Tibial nerve (tissue), 4 donors: ENCODE measurements at regions not wholly inside any gene's neighbourhood (a gene's known extent, or its start where the extent isn't known, plus 50 kb on each side); places are given as distances from the start of the nearest gene placed in this dataset.
A peak's percentile ranks its signal among the peaks of the same experiment; 100 is the strongest.

Experiments
- DNase-seq, 2 donors: peaks; one replicate each; pipeline ENCODE4 v3.0.0-alpha.2; 2019; ENCODE audit warnings: low spot score in 2 of 2
- H3K27ac ChIP-seq, 4 donors: fragments of 200-600 bp; sonication (generic) in 3 of 4; one replicate each; pipeline ENCODE4 v1.5.1; 2017 to 2019; ENCODE audit warnings: mild to moderate bottlenecking in 1 of 4
- H3K27me3 ChIP-seq, 2 donors: fragments of 200-600 bp; sonication (generic) in 1 of 2; one replicate each; pipeline versions ENCODE4 v1.5.1 to v1.6.0; 2017 to 2019
- H3K36me3 ChIP-seq, 3 donors: fragments of 200-600 bp; sonication (generic); one replicate each; pipeline ENCODE4 v1.5.1; 2018 to 2019
- H3K4me1 ChIP-seq, 4 donors: fragments of 200-600 bp; sonication (generic) in 3 of 4; one replicate each; pipeline ENCODE4 v1.5.1; 2017 to 2019
- H3K4me3 ChIP-seq, 4 donors: fragments of 200-600 bp; sonication (generic) in 3 of 4; one replicate each; pipeline ENCODE4 v1.5.1; 2017 to 2019; ENCODE audit warnings: mild to moderate bottlenecking in 1 of 4, moderate library complexity in 1 of 4
- H3K9me3 ChIP-seq, 4 donors: fragments of 200-600 bp; sonication (generic) in 3 of 4; one replicate each; pipeline ENCODE4 v1.5.1; 2017 to 2019
- EP300 ChIP-seq, 2 donors: sonication (generic); formaldehyde crosslinking; IDR thresholded peaks; one replicate each; pipeline ENCODE4 v1.6.1; 2017; ENCODE audit warnings: antibody characterized with exemption in 2 of 2, mild to moderate bottlenecking in 1 of 2
- POLR2A ChIP-seq, 2 donors: fragments of 450-650 bp; IDR thresholded peaks; one replicate each; pipeline ENCODE4 v1.6.1; 2017; ENCODE audit warnings: antibody characterized with exemption in 2 of 2, mild to moderate bottlenecking in 2 of 2, moderate library complexity in 2 of 2
- WGBS, 2 donors: methylation state at CpG; one replicate each; pipeline ENCODE4 v1.1.5; 2018; 5-methylcytosine and 5-hydroxymethylcytosine counted together
- TF ChIP-seq, protein P1 (sequence below), 5 experiments: fragments of 200-600 bp in 3 of 5; fragments of 450-650 bp in 2 of 5; sonication (generic) in 3 of 5; IDR thresholded peaks; one replicate each; pipeline ENCODE4 v1.5.1; 2016 to 2019; ENCODE audit warnings: antibody characterized with exemption in 5 of 5, mild to moderate bottlenecking in 3 of 5, moderate library complexity in 2 of 5

GRCh38 chr6:170136541-170137175 is 154.2 kb downstream of the DLL1 start:
- WGBS, 2 donors = 91 to 95% methylated on average over 61 to 65 of the region's 69 CpGs

DNA sequence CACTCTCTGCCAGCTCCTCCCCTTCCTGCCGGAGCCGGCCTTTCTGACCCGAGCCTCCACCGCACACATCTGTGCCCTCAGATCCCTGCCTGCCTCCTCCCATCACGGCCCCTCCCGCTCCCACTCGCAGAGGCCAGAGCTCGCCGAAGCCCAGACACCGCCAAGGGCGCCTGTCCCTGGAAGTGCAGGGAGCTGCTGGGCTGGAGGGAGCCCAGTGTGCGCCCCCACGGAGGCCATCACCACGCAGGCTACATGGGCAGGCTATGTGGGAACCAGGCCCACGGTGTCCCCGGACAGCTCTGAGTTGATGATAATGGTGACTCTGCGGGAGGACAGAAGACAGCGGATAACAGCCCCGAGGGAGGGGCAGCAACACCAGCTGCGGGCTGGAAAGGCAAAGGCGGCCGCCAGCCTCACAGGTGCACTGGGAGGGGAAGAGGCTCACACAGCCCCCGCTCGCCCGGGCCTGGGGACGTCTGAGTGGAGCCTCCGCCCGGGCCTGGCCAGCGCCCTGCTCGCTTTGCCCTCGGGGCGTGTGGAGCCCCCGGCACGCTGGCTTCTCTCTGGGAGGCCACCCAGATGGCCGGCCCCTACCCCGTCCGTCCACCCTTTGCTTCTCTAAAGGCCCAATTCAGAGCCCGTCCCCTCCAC is 154.9 kb downstream of the DLL1 start:
- H3K4me3 ChIP-seq = no peak overlapping the region
- 83 to 84% methylated on average over 30 to 38 of the region's 38 CpGs for WGBS, 2 donors

More at GRCh38 chr6:170136541-170137175, 154.2 kb downstream of the DLL1 start:
- Histone ChIP-seq H3K36me3 (no peaks in the 10 kb centered on the region), H3K4me1 (peaks cover 0 to 8% (median 0%) of the 10 kb centered on the region in 4 donors), H3K4me3 (no peak overlapping the region), H3K27ac (peak overlapping the region in 1 of 4 donors; percentile 56), H3K9me3 (peaks cover 0 to 7% (median 0%) of the 10 kb centered on the region in 4 donors), H3K27me3 (no peaks in the 10 kb centered on the region)
- TF ChIP-seq EP300 (IDR thresholded peaks at IDR 0.05) = no peak
- TF ChIP-seq, protein P1, sequence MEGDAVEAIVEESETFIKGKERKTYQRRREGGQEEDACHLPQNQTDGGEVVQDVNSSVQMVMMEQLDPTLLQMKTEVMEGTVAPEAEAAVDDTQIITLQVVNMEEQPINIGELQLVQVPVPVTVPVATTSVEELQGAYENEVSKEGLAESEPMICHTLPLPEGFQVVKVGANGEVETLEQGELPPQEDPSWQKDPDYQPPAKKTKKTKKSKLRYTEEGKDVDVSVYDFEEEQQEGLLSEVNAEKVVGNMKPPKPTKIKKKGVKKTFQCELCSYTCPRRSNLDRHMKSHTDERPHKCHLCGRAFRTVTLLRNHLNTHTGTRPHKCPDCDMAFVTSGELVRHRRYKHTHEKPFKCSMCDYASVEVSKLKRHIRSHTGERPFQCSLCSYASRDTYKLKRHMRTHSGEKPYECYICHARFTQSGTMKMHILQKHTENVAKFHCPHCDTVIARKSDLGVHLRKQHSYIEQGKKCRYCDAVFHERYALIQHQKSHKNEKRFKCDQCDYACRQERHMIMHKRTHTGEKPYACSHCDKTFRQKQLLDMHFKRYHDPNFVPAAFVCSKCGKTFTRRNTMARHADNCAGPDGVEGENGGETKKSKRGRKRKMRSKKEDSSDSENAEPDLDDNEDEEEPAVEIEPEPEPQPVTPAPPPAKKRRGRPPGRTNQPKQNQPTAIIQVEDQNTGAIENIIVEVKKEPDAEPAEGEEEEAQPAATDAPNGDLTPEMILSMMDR (IDR thresholded peaks at IDR 0.05) = no peak
- no peak for TF ChIP-seq POLR2A (IDR thresholded peaks at IDR 0.05)
- DNase-seq = no peak

GRCh38 chr6:170135461-170135820 is 155.4 kb downstream of the DLL1 start:
- H3K36me3 ChIP-seq = no peaks in the 10 kb centered on the region
- no peak for TF ChIP-seq POLR2A (IDR thresholded peaks at IDR 0.05)
- TF ChIP-seq, protein P1 (IDR thresholded peaks at IDR 0.05) = no peak
- H3K4me1 ChIP-seq = peaks cover 0 to 8% (median 0%) of the 10 kb centered on the region in 4 donors
- no peak for DNase-seq
- peaks cover 0 to 7% (median 0%) of the 10 kb centered on the region in 4 donors for H3K9me3 ChIP-seq
- H3K4me3 ChIP-seq = no peak overlapping the region
- no peak overlapping the region for H3K27ac ChIP-seq
- no peaks in the 10 kb centered on the region for H3K27me3 ChIP-seq
- 79 to 84% methylated on average over 16 of the region's 16 CpGs for WGBS, 2 donors

More for the DNA sequence above, 154.9 kb downstream of the DLL1 start:
- Histone ChIP-seq H3K9me3 (peaks cover 0 to 7% (median 0%) of the 10 kb centered on the region in 4 donors), H3K27me3 (no peaks in the 10 kb centered on the region), H3K36me3 (no peaks in the 10 kb centered on the region), H3K27ac (no peak overlapping the region), H3K4me1 (peaks cover 0 to 8% (median 0%) of the 10 kb centered on the region in 4 donors)
- DNase-seq = no peak
- TF ChIP-seq, protein P1 (IDR thresholded peaks at IDR 0.05) = no peak
- no peak for TF ChIP-seq POLR2A (IDR thresholded peaks at IDR 0.05)
- TF ChIP-seq EP300 (IDR thresholded peaks at IDR 0.05) = no peak

DNA sequence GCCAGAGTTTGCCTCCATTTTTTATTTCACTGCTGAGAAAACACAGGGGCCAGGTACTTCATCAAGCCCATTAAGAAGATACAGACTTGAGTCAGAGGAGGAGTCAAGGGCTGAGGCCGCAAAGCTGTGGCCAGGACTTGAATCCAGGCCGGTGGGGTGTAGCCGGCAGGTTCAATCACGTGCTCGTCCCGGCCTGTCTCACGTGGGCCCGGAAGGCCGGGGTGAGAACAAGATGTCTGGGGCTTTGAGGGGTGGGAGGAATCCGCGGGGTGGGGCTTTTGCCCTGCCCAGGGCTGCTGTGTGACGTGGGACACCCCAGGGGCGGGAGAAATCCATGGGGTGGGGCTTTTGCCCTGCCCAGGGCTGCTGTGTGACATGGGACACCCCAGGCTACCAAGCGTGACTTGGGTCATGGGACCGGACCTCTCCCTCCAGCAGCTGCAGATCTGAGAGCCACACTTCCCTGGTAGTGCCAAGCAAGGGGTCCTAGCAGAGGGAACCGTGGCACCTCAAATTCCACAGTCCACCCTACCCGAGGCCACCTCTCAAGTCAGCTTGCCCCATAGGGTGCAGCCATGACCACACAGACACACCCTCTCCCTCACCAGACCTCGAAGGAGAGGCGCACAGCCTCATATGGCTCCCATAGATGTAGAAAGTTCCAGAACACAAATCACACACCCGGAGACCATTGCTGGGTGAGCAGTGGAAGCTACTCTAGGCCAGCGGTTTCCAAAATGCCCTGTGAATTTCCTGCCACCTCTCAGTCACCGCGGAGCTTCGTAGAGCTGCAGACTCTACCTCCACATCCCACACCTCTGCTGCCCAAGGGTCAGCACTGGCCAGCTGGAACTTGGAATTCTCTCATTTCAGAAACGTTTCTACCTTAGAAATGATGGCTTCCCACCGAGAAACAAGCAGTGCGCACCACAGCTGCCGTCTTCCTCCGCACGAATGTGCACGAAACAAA is 156.1 kb downstream of the DLL1 start:
- DNase-seq = no peak
- TF ChIP-seq EP300 (IDR thresholded peaks at IDR 0.05) (no peak), POLR2A (IDR thresholded peaks at IDR 0.05) (no peak)
- TF ChIP-seq, protein P1 (IDR thresholded peaks at IDR 0.05) = no peak
- peaks cover 0 to 7% (median 0%) of the 10 kb centered on the region in 4 donors for H3K9me3 ChIP-seq

More for the DNA sequence above, 156.1 kb downstream of the DLL1 start:
- H3K27ac ChIP-seq = no peak overlapping the region
- H3K36me3 ChIP-seq = no peaks in the 10 kb centered on the region
- 85 to 87% methylated on average over 31 of the region's 31 CpGs for WGBS, 2 donors
- no peak overlapping the region for H3K4me3 ChIP-seq
- no peaks in the 10 kb centered on the region for H3K27me3 ChIP-seq
- peaks cover 0 to 11% (median 0%) of the 10 kb centered on the region in 4 donors for H3K4me1 ChIP-seq
